ENCODE measurements at regions not wholly inside any gene's neighbourhood (a gene's known extent, or its start where the extent isn't known, plus 50 kb on each side); places are given as distances from the start of the nearest gene placed in this dataset.

- TF ChIP-seq CTCF (tag by site-specific recombination; IDR thresholded peaks at IDR 0.05), result no peak
- no peak for TF ChIP-seq YY1 (tag by site-specific recombination; IDR thresholded peaks at IDR 0.05)
- TF ChIP-seq ZBTB10 (tag by site-specific recombination; IDR thresholded peaks at IDR 0.05), result no peak
- TF ChIP-seq ZNF670 (tag by site-specific recombination; IDR thresholded peaks at IDR 0.05; ENCODE audit: low read depth), result no peak
- TF ChIP-seq ZNF768 (tag by site-specific recombination; IDR thresholded peaks at IDR 0.05), result no peak
- TF ChIP-seq ZNF280D (tag by site-specific recombination; IDR thresholded peaks at IDR 0.05), result no peak
- no peak for TF ChIP-seq ZNF623 (tag by site-specific recombination; IDR thresholded peaks at IDR 0.05)
- no peak for TF ChIP-seq ZNF610 (tag by site-specific recombination; IDR thresholded peaks at IDR 0.05; ENCODE audit: borderline replicate concordance)
- TF ChIP-seq ZSCAN5A (tag by site-specific recombination; IDR thresholded peaks at IDR 0.05), result no peak
- no peak for TF ChIP-seq SP2 (tag by site-specific recombination; IDR thresholded peaks at IDR 0.05)
- no peak for TF ChIP-seq ZNF155 (tag by site-specific recombination; IDR thresholded peaks at IDR 0.05)
- TF ChIP-seq ATF2 (tag by site-specific recombination; IDR thresholded peaks at IDR 0.05; ENCODE audit: low read depth), result no peak
- no peak for TF ChIP-seq ZNF148 (tag by site-specific recombination; IDR thresholded peaks at IDR 0.05; ENCODE audit: borderline replicate concordance)
Observed at GRCh38 chr2:64899081-64899865, 89.9 kb upstream of the SLC1A4 start.

Measured in HEK293 (cell line).